GM04503 (cell line): ENCODE measurements at regions not wholly inside any gene's neighbourhood (a gene's known extent, or its start where the extent isn't known, plus 50 kb on each side); places are given as distances from the start of the nearest gene placed in this dataset.

Source experiments
- DNase-seq: peaks from one replicate; pipeline ENCODE4 v3.0.0-alpha.2; 2012; ENCODE audit warnings: low read depth

GRCh38 chr2:176544557-176544956 is 275.3 kb downstream of the MTX2 start:
- no peak for DNase-seq

- no peak for DNase-seq
Measured at GRCh38 chr2:176544991-176545956, 276.0 kb downstream of the MTX2 start.

GRCh38 chr2:176546550-176546949 is 277.3 kb downstream of the MTX2 start:
- DNase-seq: no peak

- DNase-seq: peak; percentile 92
Measured at GRCh38 chr2:176552501-176553135, 283.4 kb downstream of the MTX2 start.

GRCh38 chr2:176553685-176554100 is 284.5 kb downstream of the MTX2 start:
- DNase-seq: no peak

GRCh38 chr2:176554101-176555048 is 285.1 kb downstream of the MTX2 start:
- DNase-seq: no peak

- no peak for DNase-seq
Measured at GRCh38 chr2:176555112-176555511, 285.9 kb downstream of the MTX2 start.

GRCh38 chr2:176555781-176556180 is 286.5 kb downstream of the MTX2 start:
- DNase-seq: no peak

GRCh38 chr2:176556373-176556772 is 287.1 kb downstream of the MTX2 start:
- no peak for DNase-seq

GRCh38 chr2:176557821-176558220 is 288.6 kb downstream of the MTX2 start:
- no peak for DNase-seq

- no peak for DNase-seq
Measured at GRCh38 chr2:176558574-176559140, 289.4 kb downstream of the MTX2 start.

- no peak for DNase-seq
Measured at GRCh38 chr2:176560296-176560695, 291.1 kb downstream of the MTX2 start.

- no peak for DNase-seq
Measured at GRCh38 chr2:176561706-176562105, 292.5 kb downstream of the MTX2 start.

GRCh38 chr2:176562359-176563078 is 293.3 kb downstream of the MTX2 start:
- DNase-seq: peak; percentile 61

- no peak for DNase-seq
Measured at GRCh38 chr2:176565641-176566323, 296.5 kb downstream of the MTX2 start.

- peak; percentile 10 for DNase-seq
Measured at GRCh38 chr2:176566496-176566895, 297.3 kb downstream of the MTX2 start.

- DNase-seq: peak; percentile 48
Measured at GRCh38 chr2:176566961-176567360, 297.7 kb downstream of the MTX2 start.

GRCh38 chr2:176567361-176567760 is 298.1 kb downstream of the MTX2 start:
- peak; percentile 8 for DNase-seq

GRCh38 chr2:176569574-176569973 is 300.3 kb downstream of the MTX2 start:
- DNase-seq: no peak
